HCT116 (cell line): ENCODE measurements at regions not wholly inside any gene's neighbourhood (a gene's known extent, or its start where the extent isn't known, plus 50 kb on each side); places are given as distances from the start of the nearest gene placed in this dataset.
"Not testable (repeated sequence)": the region's sequence is repeated elsewhere in the genome, so short reads cannot be mapped to it uniquely, and the experiment has no call there.

Experiments used
- CBX3 ChIP-seq: IDR thresholded peaks from 2 replicates; pipeline ENCODE4 v1.6.1; 2012; ENCODE audit warnings: low read depth
- ELF1 ChIP-seq: IDR thresholded peaks from 2 replicates; pipeline ENCODE4 v1.6.1; 2012; ENCODE audit warnings: low read depth, borderline replicate concordance
- EZH2 ChIP-seq: fragments of 200-600 bp; sonication (generic); IDR thresholded peaks from 2 replicates; pipeline ENCODE4 v1.6.1; 2017; ENCODE audit warnings: antibody characterized with exemption, mixed run types
- EZH2phosphoT487 ChIP-seq: fragments of 200-600 bp; IDR thresholded peaks from 2 replicates; pipeline ENCODE4 v1.6.1; 2018; ENCODE audit warnings: antibody characterized with exemption, borderline replicate concordance
- FOSL1 ChIP-seq: IDR thresholded peaks from 2 replicates; pipeline ENCODE4 v1.6.1; 2012; ENCODE audit warnings: low read depth
- SIN3A ChIP-seq: IDR thresholded peaks from 2 replicates; pipeline ENCODE4 v1.6.1; 2012; ENCODE audit warnings: low read depth
- ZFX ChIP-seq: fragments of 450-650 bp; IDR thresholded peaks from 2 replicates; pipeline ENCODE4 v1.6.1; 2017
- TF ChIP-seq, protein P1 (sequence below), 3 experiments: fragments of 200-600 bp in 1 of 3; sonication (generic) in 1 of 3; IDR thresholded peaks in 2 of 3; conservative IDR thresholded peaks in 1 of 3; 2 replicates each; pipeline ENCODE4 v1.5.1; 2012 to 2017; ENCODE audit warnings: low read depth in 2 of 3, low read length in 2 of 3, antibody characterized with exemption in 1 of 3, borderline replicate concordance in 1 of 3, control low read depth in 1 of 3, mild to moderate bottlenecking in 1 of 3, mixed read lengths in 1 of 3, mixed run types in 1 of 3, moderate library complexity in 1 of 3; ENCODE audit not compliant: insufficient read depth in 1 of 3

DNA sequence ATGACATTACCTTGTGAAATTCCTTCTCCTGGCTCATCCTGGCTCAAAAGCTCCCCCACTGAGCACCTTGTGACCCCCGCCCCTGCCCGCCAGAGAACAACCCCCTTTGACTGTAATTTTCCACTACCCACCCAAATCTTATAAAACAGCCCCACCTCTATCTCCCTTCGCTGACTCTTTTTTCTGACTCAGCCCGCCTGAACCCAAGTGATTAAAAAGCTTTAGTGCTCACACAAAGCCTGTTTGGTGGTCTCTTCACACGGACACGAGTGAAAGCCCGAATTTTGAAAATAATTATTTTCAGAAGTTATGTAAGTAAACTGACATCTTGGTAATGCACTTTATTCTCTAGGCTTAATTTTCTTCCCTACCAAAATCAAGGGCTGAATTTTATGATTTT, 1305.9 kb upstream of the NRXN1 start:
- not testable (repeated sequence) for TF ChIP-seq SIN3A, EZH2phosphoT487, ZFX, EZH2, FOSL1, CBX3, ELF1
- TF ChIP-seq, protein P1, sequence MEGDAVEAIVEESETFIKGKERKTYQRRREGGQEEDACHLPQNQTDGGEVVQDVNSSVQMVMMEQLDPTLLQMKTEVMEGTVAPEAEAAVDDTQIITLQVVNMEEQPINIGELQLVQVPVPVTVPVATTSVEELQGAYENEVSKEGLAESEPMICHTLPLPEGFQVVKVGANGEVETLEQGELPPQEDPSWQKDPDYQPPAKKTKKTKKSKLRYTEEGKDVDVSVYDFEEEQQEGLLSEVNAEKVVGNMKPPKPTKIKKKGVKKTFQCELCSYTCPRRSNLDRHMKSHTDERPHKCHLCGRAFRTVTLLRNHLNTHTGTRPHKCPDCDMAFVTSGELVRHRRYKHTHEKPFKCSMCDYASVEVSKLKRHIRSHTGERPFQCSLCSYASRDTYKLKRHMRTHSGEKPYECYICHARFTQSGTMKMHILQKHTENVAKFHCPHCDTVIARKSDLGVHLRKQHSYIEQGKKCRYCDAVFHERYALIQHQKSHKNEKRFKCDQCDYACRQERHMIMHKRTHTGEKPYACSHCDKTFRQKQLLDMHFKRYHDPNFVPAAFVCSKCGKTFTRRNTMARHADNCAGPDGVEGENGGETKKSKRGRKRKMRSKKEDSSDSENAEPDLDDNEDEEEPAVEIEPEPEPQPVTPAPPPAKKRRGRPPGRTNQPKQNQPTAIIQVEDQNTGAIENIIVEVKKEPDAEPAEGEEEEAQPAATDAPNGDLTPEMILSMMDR (IDR thresholded peaks at IDR 0.05 in 2 of 3, conservative IDR thresholded peaks at IDR 0.05 in 1 of 3; ENCODE audit: borderline replicate concordance in 1 of 3, insufficient read depth in 1 of 3, low read depth in 2 of 3, low read length in 2 of 3): not testable (repeated sequence)
